ENCODE measurements at regions not wholly inside any gene's neighbourhood (a gene's known extent, or its start where the extent isn't known, plus 50 kb on each side); places are given as distances from the start of the nearest gene placed in this dataset.

- no peak for TF ChIP-seq EZH2phosphoT487 (IDR thresholded peaks at IDR 0.05; ENCODE audit: borderline replicate concordance, low read length)
- TF ChIP-seq CTCF (IDR thresholded peaks at IDR 0.05; ENCODE audit: low read depth, low read length, poor library complexity, severe bottlenecking): no peak
- no peaks in the 10 kb centered on the region for H3F3A ChIP-seq (ENCODE audit: control insufficient read depth, insufficient read depth)
- no peaks in the 10 kb centered on the region for H4K20me1 ChIP-seq (ENCODE audit: control insufficient read depth, insufficient read depth, low read depth, low read length)
- no peak overlapping the region for H3K27ac ChIP-seq (ENCODE audit: low read depth, low read length)
- no peaks in the 10 kb centered on the region for H3K36me3 ChIP-seq (ENCODE audit: control insufficient read depth, low read length)
- H3K4me1 ChIP-seq (ENCODE audit: control insufficient read depth, low read length): no peaks in the 10 kb centered on the region
- H3K4me3 ChIP-seq (ENCODE audit: low read length): no peak overlapping the region
- H3K9me2 ChIP-seq (replicated peaks; ENCODE audit: control insufficient read depth, low read length): no peaks in the 10 kb centered on the region
- H3K4me2 ChIP-seq (ENCODE audit: low read length): no peak overlapping the region
- no peaks in the 10 kb centered on the region for H3K79me2 ChIP-seq (ENCODE audit: control insufficient read depth, low read length)
- H3K9me3 ChIP-seq (ENCODE audit: control insufficient read depth, insufficient read depth, low read length): no peaks in the 10 kb centered on the region
- no peaks in the 10 kb centered on the region for H3K27me3 ChIP-seq (ENCODE audit: control insufficient read depth, low read length)
Measured at GRCh38 chr16:64823481-64824075, 298.3 kb downstream of the CDH11 start.

- H3K27ac ChIP-seq (ENCODE audit: low read depth, low read length): no peak overlapping the region
- H4K20me1 ChIP-seq (ENCODE audit: control insufficient read depth, insufficient read depth, low read depth, low read length): no peaks in the 10 kb centered on the region
- H3K36me3 ChIP-seq (ENCODE audit: control insufficient read depth, low read length): no peaks in the 10 kb centered on the region
- no peak overlapping the region for H3K4me2 ChIP-seq (ENCODE audit: low read length)
- H3K4me1 ChIP-seq (ENCODE audit: control insufficient read depth, low read length): no peaks in the 10 kb centered on the region
- no peaks in the 10 kb centered on the region for H3K9me3 ChIP-seq (ENCODE audit: control insufficient read depth, insufficient read depth, low read length)
- no peaks in the 10 kb centered on the region for H3F3A ChIP-seq (ENCODE audit: control insufficient read depth, insufficient read depth)
- H3K79me2 ChIP-seq (ENCODE audit: control insufficient read depth, low read length): no peaks in the 10 kb centered on the region
- no peaks in the 10 kb centered on the region for H3K9me2 ChIP-seq (replicated peaks; ENCODE audit: control insufficient read depth, low read length)
- no peaks in the 10 kb centered on the region for H3K27me3 ChIP-seq (ENCODE audit: control insufficient read depth, low read length)
- H3K4me3 ChIP-seq (ENCODE audit: low read length): no peak overlapping the region
- no peak for TF ChIP-seq CTCF (IDR thresholded peaks at IDR 0.05; ENCODE audit: low read depth, low read length, poor library complexity, severe bottlenecking)
- TF ChIP-seq EZH2phosphoT487 (IDR thresholded peaks at IDR 0.05; ENCODE audit: borderline replicate concordance, low read length): no peak
Measured at GRCh38 chr16:64809876-64810629, 311.8 kb downstream of the CDH11 start.

- TF ChIP-seq EZH2phosphoT487 (IDR thresholded peaks at IDR 0.05; ENCODE audit: borderline replicate concordance, low read length): no peak
- Histone ChIP-seq H3K27me3 (ENCODE audit: control insufficient read depth, low read length) (no peaks in the 10 kb centered on the region), H3K4me1 (ENCODE audit: control insufficient read depth, low read length) (no peaks in the 10 kb centered on the region), H4K20me1 (ENCODE audit: control insufficient read depth, insufficient read depth, low read depth, low read length) (no peaks in the 10 kb centered on the region), H3F3A (ENCODE audit: control insufficient read depth, insufficient read depth) (no peaks in the 10 kb centered on the region), H3K9me3 (ENCODE audit: control insufficient read depth, insufficient read depth, low read length) (no peaks in the 10 kb centered on the region), H3K4me3 (ENCODE audit: low read length) (no peak overlapping the region), H3K79me2 (ENCODE audit: control insufficient read depth, low read length) (no peaks in the 10 kb centered on the region), H3K9me2 (replicated peaks; ENCODE audit: control insufficient read depth, low read length) (no peaks in the 10 kb centered on the region), H3K27ac (ENCODE audit: low read depth, low read length) (no peak overlapping the region), H3K36me3 (ENCODE audit: control insufficient read depth, low read length) (no peaks in the 10 kb centered on the region), H3K4me2 (ENCODE audit: low read length) (no peak overlapping the region)
Measured at GRCh38 chr16:64808474-64808873, 313.4 kb downstream of the CDH11 start.

- Histone ChIP-seq H3K9me3 (ENCODE audit: control insufficient read depth, insufficient read depth, low read length) (no peaks in the 10 kb centered on the region), H3K4me1 (ENCODE audit: control insufficient read depth, low read length) (no peaks in the 10 kb centered on the region), H3K36me3 (ENCODE audit: control insufficient read depth, low read length) (no peaks in the 10 kb centered on the region), H3K9me2 (replicated peaks; ENCODE audit: control insufficient read depth, low read length) (no peaks in the 10 kb centered on the region), H3K4me2 (ENCODE audit: low read length) (no peak overlapping the region), H4K20me1 (ENCODE audit: control insufficient read depth, insufficient read depth, low read depth, low read length) (no peaks in the 10 kb centered on the region), H3K4me3 (ENCODE audit: low read length) (no peak overlapping the region), H3K27me3 (ENCODE audit: control insufficient read depth, low read length) (no peaks in the 10 kb centered on the region), H3F3A (ENCODE audit: control insufficient read depth, insufficient read depth) (no peaks in the 10 kb centered on the region), H3K79me2 (ENCODE audit: control insufficient read depth, low read length) (no peaks in the 10 kb centered on the region), H3K27ac (ENCODE audit: low read depth, low read length) (no peak overlapping the region)
- TF ChIP-seq EZH2phosphoT487 (IDR thresholded peaks at IDR 0.05; ENCODE audit: borderline replicate concordance, low read length) (no peak), CTCF (IDR thresholded peaks at IDR 0.05; ENCODE audit: low read depth, low read length, poor library complexity, severe bottlenecking) (no peak)
Measured at GRCh38 chr16:64791756-64792155, 330.1 kb downstream of the CDH11 start.

All from DOHH2 (cell line).